Glomerular endothelial cell (primary cell): ENCODE measurements at regions not wholly inside any gene's neighbourhood (a gene's known extent, or its start where the extent isn't known, plus 50 kb on each side); places are given as distances from the start of the nearest gene placed in this dataset.

Source experiments
- DNase-seq: peaks from one replicate; pipeline ENCODE4 v3.0.0-alpha.2; 2011; ENCODE audit warnings: low read depth, low spot score; ENCODE audit errors: extremely low read depth

DNA sequence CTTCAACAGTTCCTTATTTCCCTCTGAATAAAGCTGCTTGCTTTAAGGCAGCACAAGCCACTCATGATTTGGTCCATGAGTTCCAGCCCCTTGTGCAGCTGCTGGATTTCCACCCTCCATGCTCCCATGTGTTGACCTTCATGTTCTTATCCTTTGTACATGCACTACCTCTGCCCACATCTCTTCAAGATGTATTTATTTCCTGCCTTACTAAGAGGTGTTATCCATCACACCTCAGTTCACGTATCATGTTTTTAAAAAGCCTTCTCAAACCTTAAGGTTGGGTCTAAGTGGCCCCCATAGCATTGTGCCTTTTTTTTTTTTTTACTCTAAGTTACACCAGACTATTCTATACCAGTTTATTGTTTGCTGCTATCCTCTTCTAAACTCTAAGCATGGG lies 107.7 kb downstream of the SIPA1L2 start:
- DNase-seq, result no peak

DNA sequence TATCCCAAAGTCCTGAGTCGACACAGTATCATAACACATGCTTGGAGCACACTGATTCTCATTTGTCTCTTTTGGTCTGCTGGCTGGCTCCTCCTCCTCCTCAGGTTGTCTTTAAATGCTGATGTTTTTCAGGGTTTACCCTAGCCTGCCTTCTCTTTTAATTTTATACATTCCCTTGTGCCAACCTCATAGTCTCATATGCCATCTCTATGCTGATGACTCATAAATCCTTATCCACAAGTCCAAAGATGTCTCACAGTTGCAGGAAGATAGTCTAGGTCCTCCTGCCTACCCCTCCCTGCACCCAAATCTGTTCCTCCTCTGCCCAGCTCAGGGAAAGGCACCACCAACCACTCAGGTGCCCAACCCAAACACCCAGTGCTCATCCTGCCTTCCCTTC lies 108.3 kb downstream of the SIPA1L2 start:
- no peak for DNase-seq

DNA sequence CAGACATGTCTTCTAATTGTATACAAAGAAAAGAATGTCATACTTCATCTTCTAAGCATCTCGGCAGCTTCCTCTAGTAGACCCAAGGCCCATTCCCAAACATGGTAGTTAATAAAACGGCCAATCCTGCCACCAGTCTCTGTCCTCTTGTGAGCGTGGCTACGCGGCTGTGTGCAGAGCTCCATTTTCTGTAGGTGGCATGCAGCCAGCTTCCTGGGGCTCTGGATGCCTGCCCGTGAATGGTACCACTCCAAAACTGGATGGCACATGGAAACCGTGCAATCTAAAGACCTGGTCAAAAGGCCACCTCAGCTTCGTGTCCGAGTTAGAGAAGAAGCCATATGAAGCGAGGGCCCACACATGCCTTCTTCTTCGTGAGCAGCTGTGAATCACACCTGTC lies 110.7 kb downstream of the SIPA1L2 start:
- no peak for DNase-seq

DNA sequence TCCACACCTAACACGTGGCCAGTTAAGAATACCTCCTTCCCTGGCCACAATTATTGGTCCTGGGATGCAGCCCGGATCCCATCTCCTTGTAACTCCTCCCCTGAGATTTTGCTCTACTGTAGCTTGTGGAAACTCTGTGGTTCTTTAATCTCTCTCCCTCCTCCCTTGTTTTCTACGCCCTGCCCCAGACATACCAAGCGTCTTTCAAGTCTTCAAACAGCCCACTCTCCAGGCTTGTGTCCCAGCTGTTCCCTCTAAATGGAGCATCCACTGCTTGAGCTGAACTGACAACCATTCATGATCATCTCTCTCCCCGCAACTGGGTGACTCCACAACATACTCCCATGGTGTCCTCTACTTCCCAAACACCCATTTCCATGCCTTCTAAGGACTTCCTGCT lies 111.6 kb downstream of the SIPA1L2 start:
- DNase-seq, result no peak

DNA sequence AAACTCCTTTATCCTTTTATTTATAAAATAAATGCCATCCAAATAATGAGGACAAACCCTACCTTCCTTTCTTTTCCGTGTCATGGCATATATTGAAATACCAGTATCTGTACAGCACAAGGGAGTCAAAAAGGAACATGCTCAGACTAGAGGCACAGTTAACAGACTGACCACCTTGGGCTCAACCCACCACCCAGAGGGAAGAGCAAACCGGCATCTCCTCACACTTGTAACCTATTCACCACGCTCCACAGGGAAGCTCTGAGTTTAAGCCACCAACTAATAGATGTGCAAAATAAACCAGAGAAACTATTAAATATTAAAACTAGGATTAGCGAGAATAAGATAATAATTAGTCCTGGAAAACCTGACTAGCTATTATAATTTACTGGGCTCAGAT lies 112.7 kb downstream of the SIPA1L2 start:
- DNase-seq, result no peak

DNA sequence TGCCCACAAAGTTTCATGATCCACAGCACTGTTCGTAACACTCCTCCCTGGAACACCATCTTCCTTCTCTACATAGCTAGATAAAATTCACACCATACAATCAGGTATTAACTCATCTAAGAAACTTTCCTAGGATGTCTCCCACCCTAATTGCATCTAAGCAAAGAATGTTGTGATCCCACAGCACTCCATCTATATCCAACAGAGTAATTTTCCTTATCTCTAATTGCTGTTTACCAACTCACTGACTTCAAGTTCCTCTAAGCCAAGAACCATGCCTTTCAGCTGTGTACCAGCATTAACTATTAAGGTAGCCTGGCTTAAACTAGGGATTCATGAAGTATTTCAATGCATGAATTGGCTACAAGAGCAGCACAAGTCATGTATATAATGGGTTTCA lies 114.2 kb downstream of the SIPA1L2 start:
- no peak for DNase-seq

DNA sequence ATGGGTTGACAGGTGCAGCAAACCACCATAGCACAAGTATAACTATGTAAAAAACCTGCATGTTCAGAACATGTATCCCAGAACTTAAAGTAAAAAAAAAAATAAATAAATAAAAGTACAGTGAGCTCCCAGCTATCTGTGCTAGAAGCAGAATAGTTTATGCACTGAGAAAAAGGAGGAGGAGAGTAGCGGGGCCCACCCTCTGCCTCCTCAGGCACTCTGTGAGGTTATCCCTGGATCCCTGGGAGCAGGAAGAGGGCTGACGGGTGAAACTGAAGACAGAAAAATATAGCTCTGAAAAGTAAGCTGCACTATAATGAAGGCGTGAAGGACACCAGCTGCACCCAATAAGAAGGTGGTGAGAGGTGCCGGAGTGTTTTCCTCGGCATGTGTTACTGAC lies 117.2 kb downstream of the SIPA1L2 start:
- DNase-seq, result no peak

DNA sequence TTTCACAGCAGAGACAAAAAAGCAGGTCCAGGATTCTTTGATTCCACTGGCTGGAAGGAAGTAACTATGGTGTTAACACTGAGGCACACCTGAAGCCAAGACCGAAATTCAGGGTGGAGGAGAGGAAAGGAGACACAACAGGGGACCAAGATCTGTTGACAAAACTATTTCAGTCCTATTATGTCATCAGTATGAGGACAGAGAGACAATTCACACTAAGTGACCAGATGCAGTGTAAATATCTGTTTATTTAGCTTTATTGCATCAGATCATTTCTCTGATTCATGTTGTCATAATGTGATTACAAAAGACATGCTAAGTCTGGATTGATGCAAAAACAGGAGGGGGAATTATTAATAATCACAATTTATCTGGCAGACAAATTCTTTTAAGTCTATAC lies 118.8 kb downstream of the SIPA1L2 start:
- DNase-seq, result no peak

DNA sequence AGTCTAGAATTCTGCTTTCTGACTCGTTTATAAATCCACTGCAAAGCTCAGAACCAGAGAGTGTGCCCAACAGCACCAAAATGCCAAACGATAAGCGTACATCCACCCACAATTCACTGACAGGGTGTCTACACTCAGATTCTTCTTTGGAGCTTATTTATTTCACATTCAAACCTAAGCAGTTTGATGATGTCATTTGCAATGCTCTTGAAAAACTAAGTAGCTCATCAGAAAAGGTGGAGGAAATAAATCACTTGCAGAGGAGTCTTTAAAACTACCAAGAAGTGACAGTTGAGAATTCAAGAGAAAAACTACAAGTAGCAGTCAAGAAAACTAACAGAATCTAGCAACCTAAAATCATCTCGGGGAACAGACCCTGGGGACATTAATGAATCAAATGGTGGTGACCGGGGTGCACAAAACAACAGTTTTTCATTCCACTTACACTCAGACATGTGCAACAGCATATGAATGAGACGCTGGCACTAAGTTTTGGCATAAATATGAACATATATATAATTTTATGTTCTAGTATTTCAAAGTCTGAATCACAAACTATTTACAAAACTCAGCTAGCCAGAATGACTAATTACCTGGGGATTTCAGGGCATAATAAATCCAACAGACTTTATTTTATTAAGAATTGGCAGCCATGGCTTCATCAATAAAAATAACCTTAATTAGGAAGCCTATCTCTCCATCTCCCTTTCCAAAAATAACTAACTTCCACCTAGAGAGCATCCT lies 119.4 kb downstream of the SIPA1L2 start:
- DNase-seq, result no peak

DNA sequence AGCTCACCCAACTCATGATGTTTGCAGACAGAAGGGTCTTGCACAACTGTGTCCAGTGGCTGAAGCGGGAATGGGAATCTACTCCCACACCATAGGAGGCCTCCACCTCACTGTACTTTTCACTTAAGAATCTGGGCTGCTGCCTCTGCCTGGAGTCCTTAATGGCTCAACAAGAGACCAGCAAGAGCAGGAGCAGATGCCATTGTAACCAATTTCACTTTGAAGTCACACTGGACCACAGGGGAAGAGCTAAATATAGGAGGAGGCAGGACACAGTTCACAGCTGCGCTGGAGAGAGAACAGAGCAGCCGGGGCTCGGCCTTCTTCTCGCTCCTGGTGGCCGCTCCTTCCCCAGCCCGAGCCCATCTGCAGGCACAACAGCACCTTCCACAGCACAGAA lies 120.4 kb downstream of the SIPA1L2 start:
- DNase-seq, result no peak

DNA sequence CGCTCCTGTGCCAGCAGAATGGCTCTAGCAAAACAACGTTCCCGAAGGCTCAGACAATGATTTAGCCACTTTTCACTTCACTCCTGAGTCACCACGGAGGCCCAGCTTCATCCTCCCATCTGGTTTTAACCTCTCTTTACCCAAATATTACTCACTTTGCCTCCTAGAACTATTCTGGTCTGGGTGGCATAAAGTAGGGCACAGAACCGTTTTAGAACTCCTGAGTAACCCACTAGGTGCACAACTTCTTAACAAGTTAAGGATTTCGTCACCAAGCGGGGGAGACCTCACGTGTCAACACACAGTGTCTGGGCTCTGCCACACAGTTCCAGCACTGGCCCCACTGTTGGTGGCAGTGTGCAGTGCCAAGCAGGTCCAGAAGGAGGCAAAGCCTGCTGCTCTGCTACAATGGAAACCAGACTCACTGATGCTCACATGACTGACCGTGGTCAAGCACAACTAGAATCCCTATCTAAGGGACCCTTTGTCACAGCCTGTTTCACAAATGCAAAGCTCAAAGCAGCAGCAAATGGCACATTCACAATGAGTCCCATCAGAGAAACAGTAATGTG lies 121.7 kb downstream of the SIPA1L2 start:
- no peak for DNase-seq

DNA sequence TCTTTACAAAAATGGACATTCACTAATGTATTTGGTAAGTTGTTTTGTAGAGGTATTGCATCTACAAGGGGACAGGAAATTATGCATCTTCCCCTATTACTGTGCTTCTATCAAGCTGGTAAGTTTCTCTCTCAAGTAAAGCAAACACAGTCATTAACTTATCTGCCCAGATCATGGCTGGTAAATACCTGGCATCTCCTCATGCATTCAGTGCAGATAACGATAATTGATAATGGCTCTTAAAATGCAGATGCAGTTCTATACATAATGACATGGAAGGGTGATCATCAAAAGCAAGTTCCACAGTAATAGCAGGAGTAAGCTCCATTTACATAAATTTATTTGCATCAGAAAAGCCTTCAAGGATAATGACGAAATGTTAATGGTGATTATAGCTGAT lies 122.4 kb downstream of the SIPA1L2 start:
- DNase-seq, result no peak

DNA sequence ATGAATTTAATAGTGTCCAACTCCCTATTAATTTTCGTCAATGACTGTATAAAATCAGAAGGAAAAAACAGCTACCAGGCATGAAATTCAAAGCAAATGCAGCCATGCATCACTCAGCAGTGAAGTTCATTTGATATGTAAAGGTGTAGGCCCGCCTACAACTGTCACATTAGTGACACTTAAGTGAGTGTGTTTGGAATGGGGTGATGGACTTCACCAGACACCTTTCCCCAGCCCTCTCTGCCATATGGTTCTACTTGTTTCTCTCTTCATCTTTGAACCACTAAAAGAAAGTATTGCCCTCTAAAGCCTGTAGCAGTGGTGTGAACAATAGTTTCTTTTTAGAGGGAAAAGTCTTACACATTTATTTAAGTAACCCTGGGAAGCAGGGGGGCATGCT lies 124.0 kb downstream of the SIPA1L2 start:
- no peak for DNase-seq

DNA sequence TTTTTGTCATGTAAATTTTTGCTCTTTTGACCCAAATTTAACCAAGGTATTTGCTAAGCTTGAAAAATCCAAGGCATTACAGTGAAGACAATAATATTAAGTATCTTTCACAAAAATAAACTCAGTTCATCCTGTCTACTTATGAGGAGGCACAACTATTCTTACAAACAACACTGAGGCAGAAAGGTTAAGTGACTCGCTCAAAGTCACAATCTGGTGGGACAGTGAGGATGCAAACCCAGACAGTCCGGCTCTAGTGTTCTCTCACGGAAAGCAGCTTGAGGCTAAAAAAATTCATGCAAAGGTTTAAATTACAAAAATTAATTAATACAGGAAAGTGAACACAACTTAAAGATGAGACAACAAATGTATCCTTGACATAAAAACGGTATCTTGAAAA lies 125.3 kb downstream of the SIPA1L2 start:
- DNase-seq, result no peak

DNA sequence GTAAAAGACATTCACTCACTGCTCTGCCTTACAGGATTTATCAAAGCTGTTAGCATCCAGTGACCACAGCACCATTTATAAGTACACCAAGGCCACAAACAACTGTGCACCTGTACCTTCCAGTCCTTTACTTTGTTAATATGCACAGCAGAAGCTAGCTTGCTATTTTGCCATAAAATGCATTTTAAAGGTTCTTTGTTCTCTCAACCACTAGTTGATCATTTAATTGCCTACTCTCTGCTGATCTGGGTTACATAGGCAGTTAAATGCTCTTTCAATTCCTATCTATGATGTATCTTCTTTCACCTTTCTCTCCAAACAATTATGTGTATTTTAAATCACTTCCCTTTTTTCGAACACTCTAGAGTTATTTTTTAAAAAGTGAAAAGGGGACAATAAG lies 126.4 kb downstream of the SIPA1L2 start:
- no peak for DNase-seq

DNA sequence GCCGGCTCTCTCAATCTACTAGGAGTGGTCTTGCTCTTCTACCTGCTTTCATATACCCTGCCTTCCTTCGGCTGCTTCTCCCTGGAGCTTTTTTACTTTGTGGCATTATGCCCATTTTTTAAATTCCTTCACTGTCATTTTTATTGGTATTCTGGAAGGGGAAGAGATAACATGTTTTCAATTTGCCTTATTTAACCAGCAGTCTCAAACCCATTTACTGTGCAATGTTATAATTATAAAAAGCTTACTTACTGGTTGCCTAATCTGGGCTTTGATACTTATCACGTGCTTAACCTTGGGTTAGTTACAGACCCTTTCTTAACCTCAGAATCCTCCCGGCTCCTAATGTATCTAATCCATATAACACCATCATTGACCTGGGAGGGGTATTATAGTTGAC lies 128.1 kb downstream of the SIPA1L2 start:
- no peak for DNase-seq

DNA sequence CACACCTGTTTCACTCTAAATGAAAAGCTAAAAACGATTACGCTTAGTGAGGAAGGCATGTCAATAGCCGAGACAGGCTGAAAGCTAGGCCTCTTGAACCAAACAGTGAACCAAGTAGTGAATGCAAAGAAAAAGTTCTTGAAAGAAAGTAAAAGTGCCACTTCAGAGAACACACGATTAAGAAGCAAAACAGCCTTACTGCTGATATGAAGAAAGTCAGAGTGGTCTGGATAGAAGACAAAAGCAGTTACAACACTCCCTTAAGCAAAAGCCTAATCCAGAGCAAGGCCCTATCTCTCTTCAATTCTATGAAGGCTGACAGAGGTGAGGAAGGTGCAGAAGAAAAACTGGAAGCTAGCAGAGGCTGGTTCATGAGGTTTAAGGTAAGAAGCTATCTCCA lies 130.7 kb downstream of the SIPA1L2 start:
- DNase-seq, result no peak

DNA sequence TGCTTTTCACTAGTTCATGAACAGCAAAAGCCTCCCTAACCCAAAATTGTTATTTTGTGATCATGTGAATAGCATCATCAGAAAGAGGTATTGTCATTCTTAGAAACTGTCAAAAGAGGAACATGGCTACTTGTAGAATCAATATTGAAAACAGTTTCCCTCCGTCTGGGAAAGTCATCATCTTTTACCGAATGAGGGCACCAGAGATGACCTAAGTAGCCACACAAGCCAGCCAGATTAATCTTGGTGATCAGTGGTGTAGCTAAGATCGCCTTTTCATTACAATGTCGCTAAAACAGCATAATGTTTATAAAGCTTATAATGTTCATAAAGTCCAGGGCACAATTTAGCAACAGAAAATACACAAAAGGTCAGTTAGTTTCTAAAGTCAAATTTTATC lies 136.1 kb downstream of the SIPA1L2 start:
- DNase-seq, result no peak

DNA sequence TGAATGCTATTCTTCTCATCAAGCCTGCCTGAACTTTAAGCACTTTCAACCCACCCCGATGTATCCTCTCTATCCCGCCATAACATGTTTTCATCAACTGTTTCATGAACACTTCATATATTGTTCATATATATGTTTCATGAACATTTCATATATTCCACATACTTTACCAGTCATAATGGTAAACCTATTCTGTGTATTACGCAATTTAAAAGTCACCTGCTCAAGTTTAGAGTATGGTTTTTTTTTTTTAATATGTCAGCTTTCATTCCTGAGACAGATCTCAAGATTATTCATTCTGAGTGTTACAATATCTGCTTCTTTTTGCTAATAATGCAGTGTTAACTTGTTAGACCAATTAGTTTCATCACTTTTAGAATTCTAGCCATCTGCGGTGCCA lies 140.7 kb downstream of the SIPA1L2 start:
- DNase-seq, result no peak

DNA sequence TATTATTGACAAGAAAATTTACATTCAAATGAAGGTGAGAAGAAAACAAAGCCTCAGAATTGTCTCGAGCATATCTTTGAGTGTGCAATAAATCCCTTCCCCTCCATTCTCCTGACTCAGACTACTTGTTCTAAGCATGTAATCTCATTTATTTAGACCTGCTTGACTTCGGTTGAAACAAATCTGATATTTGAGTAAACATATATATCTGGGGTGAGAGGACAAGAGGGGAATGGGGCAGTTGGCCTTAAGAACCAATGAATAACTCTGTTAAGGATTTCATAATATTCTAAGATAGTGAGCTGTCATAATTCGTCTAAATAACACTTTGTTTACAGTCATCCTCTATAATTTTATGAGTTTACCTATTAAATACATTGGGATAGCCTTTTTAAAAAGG lies 142.7 kb downstream of the SIPA1L2 start:
- no peak for DNase-seq

DNA sequence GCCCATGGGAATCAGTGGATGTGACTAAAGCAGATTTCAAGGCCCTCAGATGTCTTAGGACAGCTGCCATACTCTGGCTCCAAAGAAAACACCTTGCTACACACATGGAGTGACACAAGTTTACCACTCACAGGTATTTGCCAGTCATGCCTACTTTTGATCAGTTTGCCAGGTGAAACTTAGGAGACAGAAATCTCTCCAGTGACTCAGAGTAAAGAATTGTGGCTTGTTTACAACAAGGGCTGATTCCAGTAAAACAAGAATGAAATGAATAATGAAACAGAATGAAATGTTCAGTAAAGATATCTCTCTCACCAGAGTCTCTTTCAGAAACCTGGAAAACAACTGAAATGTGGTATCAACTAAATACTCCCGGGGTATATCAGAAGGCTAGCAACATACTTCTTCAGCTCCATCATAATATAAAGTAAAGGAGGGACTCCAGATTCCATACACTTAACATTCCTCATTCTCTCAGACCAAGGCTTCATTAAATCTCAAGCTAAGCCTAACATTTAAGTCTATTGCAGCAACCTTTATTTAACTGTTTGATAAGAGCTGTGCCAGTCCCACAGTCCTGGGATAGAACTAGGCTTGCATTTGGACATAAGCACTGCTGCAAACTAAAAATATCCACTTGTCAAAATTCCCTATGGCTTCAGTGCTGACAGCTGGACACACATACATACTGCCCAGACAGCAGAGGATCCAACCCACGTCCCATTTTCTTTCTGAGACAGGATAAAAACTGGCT lies 143.3 kb downstream of the SIPA1L2 start:
- no peak for DNase-seq

DNA sequence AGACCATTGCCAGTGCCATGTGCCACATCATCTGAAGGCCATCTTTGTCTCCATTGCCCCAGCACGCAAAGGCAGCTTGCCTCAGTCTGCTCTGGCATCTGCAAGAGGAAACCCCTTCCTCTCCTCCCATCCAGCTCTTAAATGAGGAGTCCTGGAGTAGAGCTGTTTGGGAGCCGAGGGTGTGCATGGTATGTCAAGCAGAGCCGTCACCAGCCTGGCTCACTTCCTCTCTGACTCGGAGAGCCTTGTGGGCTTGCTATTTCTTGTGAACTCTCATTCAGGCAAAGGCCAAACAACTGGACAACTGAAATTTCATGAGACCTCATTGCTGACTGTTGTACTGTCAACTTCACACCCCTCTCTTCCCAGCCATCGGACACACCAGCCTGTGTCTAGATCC lies 143.9 kb downstream of the SIPA1L2 start:
- DNase-seq, result no peak
